Activated B cell treated with CpG ODN at 0.5 μM for 24 hours (primary cell): ENCODE measurements at regions not wholly inside any gene's neighbourhood (a gene's known extent, or its start where the extent isn't known, plus 50 kb on each side); places are given as distances from the start of the nearest gene placed in this dataset.

ENCODE experiments used
- ATAC-seq: fragments of 200-7000 bp; cut with Tn5 transposase; one replicate; pipeline ENCODE4 v1.10.0; 2021; ENCODE audit warnings: low read depth, mild to moderate bottlenecking, moderate library complexity
- CTCF ChIA-PET: fragments of 350-600 bp; sonication (Branson Sonifier 250); formaldehyde crosslinking; loops from one replicate; lab custom pipeline; 2021; ENCODE audit warnings: antibody characterized with exemption; lab: Charles Lee
- POLR2A ChIA-PET: fragments of 350-600 bp; sonication (Branson Sonifier 250); formaldehyde crosslinking; loops from one replicate; lab custom pipeline; 2021; ENCODE audit warnings: antibody characterized with exemption; lab: Charles Lee
- DNase-seq: peaks from one replicate; pipeline ENCODE4 v3.0.0; 2022
- H3K27ac Mint-ChIP-seq: one replicate; pipeline ENCODE4 v1.8.0; 2020; ENCODE audit warnings: mixed read lengths
- H3K27me3 Mint-ChIP-seq: one replicate; pipeline ENCODE4 v1.8.0; 2021; ENCODE audit warnings: mixed read lengths
- H3K36me3 Mint-ChIP-seq: one replicate; pipeline ENCODE4 v1.8.0; 2021; ENCODE audit warnings: low read depth, mixed read lengths
- H3K4me1 Mint-ChIP-seq: one replicate; pipeline ENCODE4 v1.8.0; 2021; ENCODE audit warnings: mixed read lengths
- H3K4me3 Mint-ChIP-seq: one replicate; pipeline ENCODE4 v1.8.0; 2020; ENCODE audit warnings: mild to moderate bottlenecking, mixed read lengths
- H3K9me3 Mint-ChIP-seq: one replicate; pipeline ENCODE4 v1.8.0; 2020; ENCODE audit warnings: mixed read lengths
- CTCF ChIP-seq: fragments of 200-600 bp; IDR thresholded peaks from one replicate; pipeline ENCODE4 v1.8.0; 2022; ENCODE audit warnings: antibody characterized with exemption, mild to moderate bottlenecking
- intact Hi-C: fragments of 100-400 bp; cut with micrococcal nuclease; formaldehyde crosslinking; loops from one replicate; pipeline ENCODE4 v1.15.1; 2024

DNA sequence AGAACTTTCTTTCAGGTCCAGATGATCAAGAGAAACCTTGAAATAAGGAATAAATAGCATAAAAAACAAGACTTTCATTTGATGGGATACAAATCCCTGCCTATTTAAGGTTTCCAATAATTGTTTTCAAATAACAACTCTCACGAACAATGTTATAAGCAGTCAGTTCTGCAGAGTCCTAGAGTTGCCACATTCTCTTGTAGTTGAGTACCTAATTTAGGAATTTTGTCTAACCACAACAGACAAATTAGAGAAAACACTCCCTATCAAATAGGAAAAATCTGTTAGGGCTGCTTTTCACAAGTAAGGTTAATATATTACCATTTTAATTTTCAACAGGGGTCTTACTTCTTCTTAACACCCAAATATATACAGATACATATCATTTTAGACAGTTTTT lies 130.1 kb upstream of the CDH20 start:
- no peak for TF ChIP-seq CTCF
- intact Hi-C loops = no loop called here
- no peak overlapping the region for H3K27ac Mint-ChIP-seq
- no peak for ATAC-seq
- no peaks in the 10 kb centered on the region for H3K4me1 Mint-ChIP-seq
- no peaks in the 10 kb centered on the region for H3K36me3 Mint-ChIP-seq
- H3K9me3 Mint-ChIP-seq = no peaks in the 10 kb centered on the region
- H3K4me3 Mint-ChIP-seq = no peak overlapping the region
- ChIA-PET POLR2A (no interaction called here), CTCF (no interaction called here)
- DNase-seq = no peak
- no peaks in the 10 kb centered on the region for H3K27me3 Mint-ChIP-seq

DNA sequence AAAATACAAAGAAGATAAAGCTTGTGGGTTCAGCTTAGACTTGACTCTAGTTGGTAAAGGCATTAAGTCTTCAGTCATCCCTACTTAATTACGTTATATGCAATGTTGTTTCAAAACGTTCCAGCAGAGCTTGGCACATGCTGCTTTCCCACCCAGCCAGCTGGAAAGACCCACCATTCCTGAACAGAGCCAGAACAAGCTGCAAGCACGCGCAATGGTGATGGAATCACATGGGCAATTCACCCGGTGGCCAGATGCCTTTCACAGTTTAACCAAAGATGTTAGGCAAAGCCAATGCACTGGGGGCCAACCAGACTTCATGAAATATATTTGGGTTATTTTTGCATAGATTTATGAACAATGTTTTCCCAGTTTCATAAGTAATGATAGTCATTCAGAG lies 123.4 kb upstream of the CDH20 start:
- no peaks in the 10 kb centered on the region for H3K36me3 Mint-ChIP-seq
- no peak for TF ChIP-seq CTCF
- no peak for DNase-seq
- H3K27me3 Mint-ChIP-seq = no peaks in the 10 kb centered on the region
- CTCF ChIA-PET = no interaction called here
- H3K4me1 Mint-ChIP-seq = no peaks in the 10 kb centered on the region
- intact Hi-C loops = no loop called here
- POLR2A ChIA-PET = no interaction called here
- no peak for ATAC-seq
- no peak overlapping the region for H3K27ac Mint-ChIP-seq
- no peak overlapping the region for H3K4me3 Mint-ChIP-seq
- H3K9me3 Mint-ChIP-seq = peaks cover 3% of the 10 kb centered on the region

- Mint-ChIP-seq H3K4me3 (no peak overlapping the region), H3K27ac (no peak overlapping the region), H3K9me3 (no peaks in the 10 kb centered on the region), H3K27me3 (no peaks in the 10 kb centered on the region), H3K36me3 (no peaks in the 10 kb centered on the region), H3K4me1 (no peaks in the 10 kb centered on the region)
- ATAC-seq (no peak), DNase-seq (no peak)
- POLR2A ChIA-PET = no interaction called here
- intact Hi-C loops = no loop called here
- CTCF ChIA-PET = no interaction called here
- TF ChIP-seq CTCF = no peak
These were observed 117.2 kb upstream of the CDH20 start for GRCh38 chr18:61216051-61216450.

DNA sequence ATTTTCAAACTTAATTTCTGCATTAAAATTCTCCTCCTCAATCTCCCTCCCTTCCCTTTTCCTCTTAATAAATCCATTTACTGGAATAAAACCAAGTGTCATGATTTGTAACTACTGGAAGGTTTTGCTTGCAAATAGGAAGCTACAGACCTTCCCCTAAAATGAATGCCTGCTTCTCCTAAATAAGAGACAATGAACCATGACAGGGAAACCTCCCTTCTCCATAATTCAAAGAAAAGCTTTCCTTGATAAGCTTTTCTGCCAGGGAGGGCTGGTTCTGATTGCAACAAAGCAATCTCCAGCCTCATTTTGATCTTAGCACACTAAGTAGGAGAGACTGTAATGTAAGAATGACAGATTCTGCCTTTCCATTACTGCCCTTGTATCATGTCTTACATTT lies 111.0 kb upstream of the CDH20 start:
- ChIA-PET POLR2A (no interaction called here), CTCF (no interaction called here)
- Mint-ChIP-seq H3K27me3 (no peaks in the 10 kb centered on the region), H3K4me1 (no peaks in the 10 kb centered on the region), H3K9me3 (peaks cover 4% of the 10 kb centered on the region), H3K4me3 (no peak overlapping the region), H3K27ac (no peak overlapping the region), H3K36me3 (no peaks in the 10 kb centered on the region)
- intact Hi-C loops = no loop called here
- TF ChIP-seq CTCF = no peak
- no peak for ATAC-seq
- no peak for DNase-seq

GRCh38 chr18:61225336-61225735 lies 107.9 kb upstream of the CDH20 start:
- DNase-seq (no peak), ATAC-seq (no peak)
- H3K4me3 Mint-ChIP-seq = no peak overlapping the region
- no peak overlapping the region for H3K27ac Mint-ChIP-seq
- intact Hi-C loops = no loop called here
- H3K36me3 Mint-ChIP-seq = no peaks in the 10 kb centered on the region
- no peaks in the 10 kb centered on the region for H3K4me1 Mint-ChIP-seq
- H3K9me3 Mint-ChIP-seq = peaks cover 4% of the 10 kb centered on the region
- no peaks in the 10 kb centered on the region for H3K27me3 Mint-ChIP-seq
- CTCF ChIA-PET = no interaction called here
- TF ChIP-seq CTCF = no peak
- POLR2A ChIA-PET = no interaction called here
